H9 (cell line): ENCODE measurements at regions not wholly inside any gene's neighbourhood (a gene's known extent, or its start where the extent isn't known, plus 50 kb on each side); places are given as distances from the start of the nearest gene placed in this dataset.

Experiments
- DNase-seq: peaks from one replicate; pipeline ENCODE4 v3.0.0-alpha.2; 2017
- H2AFZ ChIP-seq: one replicate; pipeline ENCODE4 v1.6.1; 2013; ENCODE audit warnings: mild to moderate bottlenecking, low read length, control low read depth, moderate library complexity
- H2AK5ac ChIP-seq: 2 replicates; pipeline ENCODE4 v1.6.1; 2013; ENCODE audit warnings: low read length, control low read depth, mixed read lengths; ENCODE audit not compliant: insufficient read length
- H2BK120ac ChIP-seq: one replicate; pipeline ENCODE4 v1.6.1; 2013; ENCODE audit warnings: low read depth, mild to moderate bottlenecking, low read length, control low read depth, inconsistent platforms; ENCODE audit not compliant: poor library complexity, severe bottlenecking
- H2BK12ac ChIP-seq: 2 replicates; pipeline ENCODE4 v1.6.1; 2013; ENCODE audit warnings: low read length, control low read depth, mixed read lengths, low read depth; ENCODE audit not compliant: insufficient read length
- H2BK15ac ChIP-seq: 2 replicates; pipeline ENCODE4 v1.6.1; 2013; ENCODE audit warnings: low read depth, low read length, control low read depth
- H2BK20ac ChIP-seq: one replicate; pipeline ENCODE4 v1.6.1; 2013; ENCODE audit warnings: low read depth, mild to moderate bottlenecking, low read length, control low read depth, inconsistent platforms; ENCODE audit not compliant: poor library complexity, severe bottlenecking
- H2BK5ac ChIP-seq: 2 replicates; pipeline ENCODE4 v1.6.1; 2013; ENCODE audit warnings: low read length, control low read depth, mixed read lengths; ENCODE audit not compliant: insufficient read length
- H3K14ac ChIP-seq: 2 replicates; pipeline ENCODE4 v1.6.1; 2013; ENCODE audit warnings: low read length, control low read depth; ENCODE audit not compliant: insufficient read depth
- H3K18ac ChIP-seq: 2 replicates; pipeline ENCODE4 v1.6.1; 2013; ENCODE audit warnings: low read depth, mild to moderate bottlenecking, mixed read lengths, low read length, control low read depth; ENCODE audit not compliant: insufficient read length
- H3K23ac ChIP-seq: 2 replicates; pipeline ENCODE4 v1.6.1; 2013; ENCODE audit warnings: low read length, control low read depth, mixed read lengths, low read depth; ENCODE audit not compliant: insufficient read length
- H3K23me2 ChIP-seq: 2 replicates; pipeline ENCODE4 v1.6.1; 2013; ENCODE audit warnings: low read depth, mild to moderate bottlenecking, mixed read lengths, low read length, control low read depth; ENCODE audit not compliant: insufficient read length, poor library complexity, severe bottlenecking
- H3K27ac ChIP-seq: 2 replicates; pipeline ENCODE4 v1.5.1; 2013; ENCODE audit warnings: low read length, control low read depth, mixed read lengths, low read depth; ENCODE audit not compliant: insufficient read length
- H3K27me3 ChIP-seq: 2 replicates; pipeline ENCODE4 v1.6.1; 2013; ENCODE audit warnings: low read length, control low read depth, inconsistent platforms; ENCODE audit not compliant: insufficient read depth
- H3K4ac ChIP-seq: 2 replicates; pipeline ENCODE4 v1.6.1; 2013; ENCODE audit warnings: low read depth, mild to moderate bottlenecking, control low read depth, inconsistent platforms, low read length, moderate library complexity
- H3K4me1 ChIP-seq: 2 replicates; pipeline ENCODE4 v1.6.1; 2013; ENCODE audit warnings: low read length, control low read depth, inconsistent platforms; ENCODE audit not compliant: insufficient read depth
- H3K4me2 ChIP-seq: 2 replicates; pipeline ENCODE4 v1.6.1; 2013; ENCODE audit warnings: low read length, control low read depth, mixed read lengths; ENCODE audit not compliant: insufficient read length, insufficient read depth
- H3K56ac ChIP-seq: 2 replicates; pipeline ENCODE4 v1.6.1; 2013; ENCODE audit warnings: low read depth, mild to moderate bottlenecking, mixed read lengths, low read length, control low read depth; ENCODE audit not compliant: insufficient read length
- H3K79me1 ChIP-seq: 2 replicates; pipeline ENCODE4 v1.6.1; 2013; ENCODE audit warnings: low read depth, mild to moderate bottlenecking, moderate library complexity, low read length, control low read depth, inconsistent platforms; ENCODE audit not compliant: insufficient read depth, poor library complexity, severe bottlenecking
- H3K79me2 ChIP-seq: 2 replicates; pipeline ENCODE4 v1.6.1; 2013; ENCODE audit warnings: low read length, control low read depth, inconsistent platforms; ENCODE audit not compliant: insufficient read depth
- H3K9ac ChIP-seq: 2 replicates; pipeline ENCODE4 v1.6.1; 2013; ENCODE audit warnings: low read length, control low read depth, mixed read lengths; ENCODE audit not compliant: insufficient read length; ENCODE audit errors: extremely low read depth
- H3K9me3 ChIP-seq: one replicate; pipeline ENCODE4 v1.6.1; 2013; ENCODE audit warnings: low read depth, low read length, inconsistent platforms; ENCODE audit not compliant: control insufficient read depth
- H3T11ph ChIP-seq: one replicate; pipeline ENCODE4 v1.6.1; 2013; ENCODE audit warnings: mild to moderate bottlenecking, low read length, control low read depth, inconsistent platforms
- H4K20me1 ChIP-seq: one replicate; pipeline ENCODE4 v1.6.1; 2013; ENCODE audit not compliant: control insufficient read depth, insufficient read length, insufficient read depth
- H4K5ac ChIP-seq: 2 replicates; pipeline ENCODE4 v1.6.1; 2013; ENCODE audit warnings: low read depth, mild to moderate bottlenecking, mixed read lengths, low read length, control low read depth; ENCODE audit not compliant: insufficient read length
- H4K8ac ChIP-seq: replicated peaks from 2 replicates; pipeline ENCODE4 v1.6.1; 2013; ENCODE audit warnings: low read length, control low read depth, mixed read lengths, low read depth; ENCODE audit not compliant: insufficient read length
- H4K91ac ChIP-seq: 2 replicates; pipeline ENCODE4 v1.6.1; 2013; ENCODE audit warnings: low read depth, mild to moderate bottlenecking, moderate library complexity, mixed read lengths, low read length, control low read depth; ENCODE audit not compliant: insufficient read length
- H3K27ac Mint-ChIP-seq, 3 experiments: 2 replicates in 2 of 3; 3 replicates in 1 of 3; pipeline ENCODE4 v1.8.0; 2020 to 2021; ENCODE audit warnings: mixed read lengths in 3 of 3, mild to moderate bottlenecking in 1 of 3, moderate library complexity in 1 of 3
- H3K27me3 Mint-ChIP-seq: 2 replicates; pipeline ENCODE4 v1.8.0; 2021; ENCODE audit warnings: low read depth, mild to moderate bottlenecking, moderate library complexity, mixed read lengths
- H3K36me3 Mint-ChIP-seq, 3 experiments: 2 replicates in 2 of 3; 3 replicates in 1 of 3; pipeline ENCODE4 v1.8.0; 2020 to 2021; ENCODE audit warnings: low read depth in 3 of 3, mixed read lengths in 3 of 3; ENCODE audit not compliant: insufficient read depth in 1 of 3
- H3K4me1 Mint-ChIP-seq, 2 experiments: 2 replicates each; pipeline ENCODE4 v1.8.0; 2020; ENCODE audit warnings: mixed read lengths in 2 of 2
- H3K4me3 Mint-ChIP-seq, 2 experiments: 2 replicates in 1 of 2; 3 replicates in 1 of 2; pipeline ENCODE4 v1.8.0; 2020 to 2021; ENCODE audit warnings: mild to moderate bottlenecking in 2 of 2, mixed read lengths in 2 of 2, moderate library complexity in 1 of 2
- H3K9me3 Mint-ChIP-seq, 2 experiments: 2 replicates in 1 of 2; 3 replicates in 1 of 2; pipeline ENCODE4 v1.8.0; 2020; ENCODE audit warnings: mild to moderate bottlenecking in 2 of 2, mixed read lengths in 2 of 2, moderate library complexity in 1 of 2
- WGBS: extraction: QIAGEN DNeasy Blood & Tissue Kit; methylation state at CpG from one replicate; pipeline ENCODE4 v1.1.7; 2013; ENCODE audit warnings: missing lambda C conversion rate, low lambda C conversion rate, mixed read lengths; ENCODE audit not compliant: insufficient read length; ENCODE audit errors: extremely low coverage; 5-methylcytosine and 5-hydroxymethylcytosine counted together
- TF ChIP-seq, protein P1 (sequence below): fragments of 200-600 bp; sonication (generic); conservative IDR thresholded peaks from 3 replicates; pipeline ENCODE4 v1.8.0; 2021; ENCODE audit warnings: antibody characterized with exemption, mild to moderate bottlenecking

- H3K36me3 Mint-ChIP-seq = no peaks in the 10 kb centered on the region
- peaks cover 0 to 7% of the 10 kb centered on the region in 2 experiments; a peak in 2 of 5 replicates for H3K9me3 Mint-ChIP-seq
- Histone ChIP-seq H4K91ac (no peak overlapping the region), H2BK15ac (no peak overlapping the region), H4K5ac (no peak overlapping the region), H4K20me1 (no peaks in the 10 kb centered on the region), H3K18ac (no peak overlapping the region), H3K27ac (no peak overlapping the region), H3K79me1 (no peaks in the 10 kb centered on the region), H4K8ac (no peak overlapping the region), H2BK12ac (no peak overlapping the region), H3K27me3 (no peaks in the 10 kb centered on the region), H2AK5ac (no peak overlapping the region), H2BK20ac (no peak overlapping the region), H3K79me2 (no peaks in the 10 kb centered on the region), H3K14ac (no peak overlapping the region), H2BK5ac (no peak overlapping the region), H2BK120ac (no peak overlapping the region), H3K23me2 (no peaks in the 10 kb centered on the region), H2AFZ (no peak overlapping the region), H3K56ac (no peak overlapping the region), H3K4me2 (no peak overlapping the region), H3K9me3 (no peaks in the 10 kb centered on the region), H3T11ph (no peak overlapping the region), H3K9ac (no peak overlapping the region), H3K4me1 (no peaks in the 10 kb centered on the region), H3K4ac (no peak overlapping the region), H3K23ac (no peak overlapping the region)
- WGBS = no CpG with 5 or more reads among the region's 1 CpG
- TF ChIP-seq, protein P1, sequence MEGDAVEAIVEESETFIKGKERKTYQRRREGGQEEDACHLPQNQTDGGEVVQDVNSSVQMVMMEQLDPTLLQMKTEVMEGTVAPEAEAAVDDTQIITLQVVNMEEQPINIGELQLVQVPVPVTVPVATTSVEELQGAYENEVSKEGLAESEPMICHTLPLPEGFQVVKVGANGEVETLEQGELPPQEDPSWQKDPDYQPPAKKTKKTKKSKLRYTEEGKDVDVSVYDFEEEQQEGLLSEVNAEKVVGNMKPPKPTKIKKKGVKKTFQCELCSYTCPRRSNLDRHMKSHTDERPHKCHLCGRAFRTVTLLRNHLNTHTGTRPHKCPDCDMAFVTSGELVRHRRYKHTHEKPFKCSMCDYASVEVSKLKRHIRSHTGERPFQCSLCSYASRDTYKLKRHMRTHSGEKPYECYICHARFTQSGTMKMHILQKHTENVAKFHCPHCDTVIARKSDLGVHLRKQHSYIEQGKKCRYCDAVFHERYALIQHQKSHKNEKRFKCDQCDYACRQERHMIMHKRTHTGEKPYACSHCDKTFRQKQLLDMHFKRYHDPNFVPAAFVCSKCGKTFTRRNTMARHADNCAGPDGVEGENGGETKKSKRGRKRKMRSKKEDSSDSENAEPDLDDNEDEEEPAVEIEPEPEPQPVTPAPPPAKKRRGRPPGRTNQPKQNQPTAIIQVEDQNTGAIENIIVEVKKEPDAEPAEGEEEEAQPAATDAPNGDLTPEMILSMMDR = no peak
- no peaks in the 10 kb centered on the region for H3K27me3 Mint-ChIP-seq
- H3K27ac Mint-ChIP-seq = no peak overlapping the region
- H3K4me3 Mint-ChIP-seq = no peak overlapping the region
- DNase-seq = no peak
- H3K4me1 Mint-ChIP-seq = no peaks in the 10 kb centered on the region
These were observed 407.4 kb upstream of the IZUMO3 start for GRCh38 chr9:24953070-24953469.
